HEK293 (cell line): ENCODE measurements at regions not wholly inside any gene's neighbourhood (a gene's known extent, or its start where the extent isn't known, plus 50 kb on each side); places are given as distances from the start of the nearest gene placed in this dataset.

ENCODE experiments used
- CTCF ChIA-PET: fragments of 350-600 bp; formaldehyde crosslinking; extraction: SDS; loops from one replicate; lab custom pipeline; 2021; ENCODE audit warnings: antibody characterized with exemption; lab: Yijun Ruan, JAX
- POLR2A ChIA-PET: fragments of 300-600 bp; formaldehyde crosslinking; extraction: SDS; loops from one replicate; lab custom pipeline; 2020; ENCODE audit warnings: antibody characterized with exemption, inconsistent platforms; lab: Yijun Ruan, JAX
- H3K27ac ChIP-seq: fragments of 200-500 bp; sonication (Bioruptor generic); 2 replicates; pipeline ENCODE4 v1.5.1; 2014; ENCODE audit warnings: low read depth, low read length, control low read depth, inconsistent platforms; ENCODE audit errors: extremely low read depth
- H3K36me3 ChIP-seq, 2 experiments: fragments of 200-500 bp in 1 of 2; sonication (Bioruptor generic) in 1 of 2; 1 replicate in 1 of 2; 2 replicates in 1 of 2; pipeline ENCODE4 v1.5.1; 2014 to 2017; ENCODE audit warnings: inconsistent platforms in 2 of 2, low read length in 2 of 2; ENCODE audit not compliant: control insufficient read depth in 2 of 2, insufficient read depth in 1 of 2
- H3K4me1 ChIP-seq: fragments of 200-500 bp; sonication (Bioruptor generic); 2 replicates; pipeline ENCODE4 v1.5.1; 2014; ENCODE audit warnings: mild to moderate bottlenecking, low read length, inconsistent platforms; ENCODE audit not compliant: control insufficient read depth, insufficient read depth
- H3K4me3 ChIP-seq: 2 replicates; pipeline ENCODE4 v1.5.1; 2011; ENCODE audit warnings: low read depth, mild to moderate bottlenecking, control low read depth, low read length, moderate library complexity
- H3K9me3 ChIP-seq: fragments of 200-500 bp; sonication (Bioruptor generic); 2 replicates; pipeline ENCODE4 v1.5.1; 2014; ENCODE audit warnings: low read depth, low read length, inconsistent platforms; ENCODE audit not compliant: control insufficient read depth, insufficient read depth
- GLIS1 ChIP-seq: fragments of 450-650 bp; formaldehyde crosslinking; IDR thresholded peaks from 2 replicates; pipeline ENCODE4 v1.5.1; 2016; ENCODE audit warnings: missing biosample characterization, missing genetic modification characterization
- KLF1 ChIP-seq: fragments of 450-650 bp; formaldehyde crosslinking; IDR thresholded peaks from 2 replicates; pipeline ENCODE4 v1.5.1; 2016; ENCODE audit warnings: missing biosample characterization, missing genetic modification characterization
- MZF1 ChIP-seq: fragments of 450-650 bp; formaldehyde crosslinking; IDR thresholded peaks from 2 replicates; pipeline ENCODE4 v1.5.1; 2017; ENCODE audit warnings: missing biosample characterization, missing genetic modification characterization, borderline replicate concordance
- PRDM1 ChIP-seq: fragments of 450-650 bp; formaldehyde crosslinking; IDR thresholded peaks from 2 replicates; pipeline ENCODE4; 2016; ENCODE audit warnings: missing biosample characterization, missing genetic modification characterization
- SP7 ChIP-seq: fragments of 450-650 bp; formaldehyde crosslinking; IDR thresholded peaks from 2 replicates; pipeline ENCODE4 v1.5.1; 2016; ENCODE audit warnings: missing biosample characterization, missing genetic modification characterization
- ZBTB7A ChIP-seq: fragments of 450-650 bp; formaldehyde crosslinking; IDR thresholded peaks from 2 replicates; pipeline ENCODE4 v1.5.1; 2016; ENCODE audit warnings: low read depth, missing biosample characterization, missing genetic modification characterization
- ZFHX2 ChIP-seq: fragments of 450-650 bp; formaldehyde crosslinking; conservative IDR thresholded peaks from 2 replicates; pipeline ENCODE4 v1.5.1; 2016; ENCODE audit warnings: missing biosample characterization, missing genetic modification characterization
- ZFP69B ChIP-seq: fragments of 450-650 bp; formaldehyde crosslinking; IDR thresholded peaks from 2 replicates; pipeline ENCODE4 v1.5.1; 2016; ENCODE audit warnings: missing biosample characterization, missing genetic modification characterization
- ZNF121 ChIP-seq: fragments of 450-650 bp; formaldehyde crosslinking; IDR thresholded peaks from 2 replicates; pipeline ENCODE4 v1.5.1; 2016; ENCODE audit warnings: missing biosample characterization, missing genetic modification characterization
- ZNF155 ChIP-seq: fragments of 450-650 bp; formaldehyde crosslinking; IDR thresholded peaks from 2 replicates; pipeline ENCODE4 v1.5.1; 2016; ENCODE audit warnings: missing biosample characterization, missing genetic modification characterization
- ZNF391 ChIP-seq: fragments of 450-650 bp; formaldehyde crosslinking; IDR thresholded peaks from 2 replicates; pipeline ENCODE4 v1.5.1; 2016; ENCODE audit warnings: low read depth, missing biosample characterization, missing genetic modification characterization, borderline replicate concordance
- ZNF404 ChIP-seq: fragments of 450-650 bp; formaldehyde crosslinking; IDR thresholded peaks from 2 replicates; pipeline ENCODE4 v1.5.1; 2017; ENCODE audit warnings: missing biosample characterization, missing genetic modification characterization
- ZNF514 ChIP-seq: fragments of 450-650 bp; formaldehyde crosslinking; IDR thresholded peaks from 2 replicates; pipeline ENCODE4 v1.5.1; 2016; ENCODE audit warnings: missing biosample characterization, missing genetic modification characterization
- ZNF548 ChIP-seq: fragments of 450-650 bp; formaldehyde crosslinking; IDR thresholded peaks from 2 replicates; pipeline ENCODE4 v1.5.1; 2016; ENCODE audit warnings: missing biosample characterization, missing genetic modification characterization
- ZNF549 ChIP-seq: fragments of 450-650 bp; IDR thresholded peaks from 2 replicates; pipeline ENCODE4 v1.5.1; 2018; ENCODE audit warnings: missing biosample characterization, missing genetic modification characterization, mild to moderate bottlenecking, inconsistent platforms, moderate library complexity
- ZNF561 ChIP-seq: fragments of 450-650 bp; IDR thresholded peaks from 2 replicates; pipeline ENCODE4 v1.5.1; 2018; ENCODE audit warnings: missing biosample characterization, missing genetic modification characterization, borderline replicate concordance
- ZNF596 ChIP-seq: fragments of 450-650 bp; IDR thresholded peaks from 2 replicates; pipeline ENCODE4 v1.5.0; 2018; ENCODE audit warnings: missing biosample characterization, mild to moderate bottlenecking, missing genetic modification characterization, moderate library complexity
- ZNF621 ChIP-seq: fragments of 450-650 bp; formaldehyde crosslinking; IDR thresholded peaks from 2 replicates; pipeline ENCODE4 v1.5.1; 2017; ENCODE audit warnings: missing biosample characterization, missing genetic modification characterization
- ZNF624 ChIP-seq: fragments of 450-650 bp; formaldehyde crosslinking; IDR thresholded peaks from 2 replicates; pipeline ENCODE4 v1.5.1; 2017; ENCODE audit warnings: missing biosample characterization, missing genetic modification characterization
- ZNF660 ChIP-seq: fragments of 450-650 bp; IDR thresholded peaks from 2 replicates; pipeline ENCODE4 v1.5.1; 2018; ENCODE audit warnings: missing biosample characterization, mild to moderate bottlenecking, missing genetic modification characterization
- ZNF701 ChIP-seq: fragments of 450-650 bp; formaldehyde crosslinking; IDR thresholded peaks from 2 replicates; pipeline ENCODE4 v1.5.1; 2016; ENCODE audit warnings: missing biosample characterization, missing genetic modification characterization
- ZNF792 ChIP-seq: fragments of 450-650 bp; formaldehyde crosslinking; IDR thresholded peaks from 2 replicates; pipeline ENCODE4 v1.5.1; 2016; ENCODE audit warnings: missing biosample characterization, missing genetic modification characterization
- TF ChIP-seq, protein P1 (sequence below): fragments of 450-650 bp; formaldehyde crosslinking; IDR thresholded peaks from 2 replicates; pipeline ENCODE4 v1.5.1; 2016; ENCODE audit warnings: missing biosample characterization, missing genetic modification characterization
- TF ChIP-seq, protein P2 (sequence below): fragments of 450-650 bp; formaldehyde crosslinking; IDR thresholded peaks from 2 replicates; pipeline ENCODE4 v1.5.1; 2016; ENCODE audit warnings: missing biosample characterization, missing genetic modification characterization
- TF ChIP-seq, protein P3 (sequence below): fragments of 450-650 bp; formaldehyde crosslinking; optimal IDR thresholded peaks from 2 replicates; pipeline ENCODE3; 2016; ENCODE audit warnings: missing biosample characterization, mild to moderate bottlenecking, missing genetic modification characterization
- TF ChIP-seq, protein P4 (sequence below): fragments of 450-650 bp; formaldehyde crosslinking; IDR thresholded peaks from 2 replicates; pipeline ENCODE4 v1.5.1; 2016; ENCODE audit warnings: missing biosample characterization, missing genetic modification characterization
- TF ChIP-seq, protein P5 (sequence below): fragments of 450-650 bp; IDR thresholded peaks from 2 replicates; pipeline ENCODE4 v1.5.1; 2018; ENCODE audit warnings: missing biosample characterization, missing genetic modification characterization

DNA sequence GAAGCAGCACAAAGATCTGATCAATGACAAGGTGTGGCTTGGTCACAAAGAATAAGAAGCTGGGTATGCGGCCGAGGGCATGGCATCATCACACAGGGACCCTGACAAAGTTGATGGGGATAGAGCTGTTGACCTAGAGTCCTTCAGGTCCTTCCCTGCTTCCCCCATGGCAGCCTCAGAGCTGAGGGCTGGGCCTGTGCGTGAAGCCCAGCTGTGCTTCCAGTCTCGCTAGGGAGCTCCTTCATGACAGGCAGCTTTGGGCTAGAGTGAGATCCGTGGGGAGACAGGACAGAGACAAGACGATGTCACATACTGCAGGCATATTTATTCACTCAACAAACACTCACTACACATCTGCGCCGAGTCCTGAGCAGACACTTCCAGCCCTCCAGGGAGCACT lies 56.4 kb upstream of the NEURL1B start:
- no peaks in the 10 kb centered on the region for H3K9me3 ChIP-seq
- CTCF ChIA-PET, result interaction anchor here (0.9 kb wide), 1 partner anchor 105 kb away, joined by 4 read pairs; no protein-coding TSS in a partner anchor
- TF ChIP-seq ZNF596 (tag by site-specific recombination), result no peak
- no peak for TF ChIP-seq ZNF792 (tag by site-specific recombination)
- TF ChIP-seq ZNF404 (tag by site-specific recombination), result no peak
- TF ChIP-seq GLIS1 (tag by site-specific recombination), result no peak
- no peak for TF ChIP-seq ZNF121 (tag by site-specific recombination)
- TF ChIP-seq, protein P1, sequence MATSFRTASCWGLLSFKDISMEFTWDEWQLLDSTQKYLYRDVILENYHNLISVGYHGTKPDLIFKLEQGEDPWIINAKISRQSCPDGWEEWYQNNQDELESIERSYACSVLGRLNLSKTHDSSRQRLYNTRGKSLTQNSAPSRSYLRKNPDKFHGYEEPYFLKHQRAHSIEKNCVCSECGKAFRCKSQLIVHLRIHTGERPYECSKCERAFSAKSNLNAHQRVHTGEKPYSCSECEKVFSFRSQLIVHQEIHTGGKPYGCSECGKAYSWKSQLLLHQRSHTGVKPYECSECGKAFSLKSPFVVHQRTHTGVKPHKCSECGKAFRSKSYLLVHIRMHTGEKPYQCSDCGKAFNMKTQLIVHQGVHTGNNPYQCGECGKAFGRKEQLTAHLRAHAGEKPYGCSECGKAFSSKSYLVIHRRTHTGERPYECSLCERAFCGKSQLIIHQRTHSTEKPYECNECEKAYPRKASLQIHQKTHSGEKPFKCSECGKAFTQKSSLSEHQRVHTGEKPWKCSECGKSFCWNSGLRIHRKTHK (tag by site-specific recombination), result no peak
- no peak for TF ChIP-seq ZNF561 (tag by site-specific recombination)
- TF ChIP-seq, all 188 proteins: peak for 0
- Histone ChIP-seq H3K4me1 (no peaks in the 10 kb centered on the region), H3K36me3 (no peaks in the 10 kb centered on the region), H3K4me3 (no peak overlapping the region), H3K27ac (no peak overlapping the region)
- POLR2A ChIA-PET, result no interaction called here

DNA sequence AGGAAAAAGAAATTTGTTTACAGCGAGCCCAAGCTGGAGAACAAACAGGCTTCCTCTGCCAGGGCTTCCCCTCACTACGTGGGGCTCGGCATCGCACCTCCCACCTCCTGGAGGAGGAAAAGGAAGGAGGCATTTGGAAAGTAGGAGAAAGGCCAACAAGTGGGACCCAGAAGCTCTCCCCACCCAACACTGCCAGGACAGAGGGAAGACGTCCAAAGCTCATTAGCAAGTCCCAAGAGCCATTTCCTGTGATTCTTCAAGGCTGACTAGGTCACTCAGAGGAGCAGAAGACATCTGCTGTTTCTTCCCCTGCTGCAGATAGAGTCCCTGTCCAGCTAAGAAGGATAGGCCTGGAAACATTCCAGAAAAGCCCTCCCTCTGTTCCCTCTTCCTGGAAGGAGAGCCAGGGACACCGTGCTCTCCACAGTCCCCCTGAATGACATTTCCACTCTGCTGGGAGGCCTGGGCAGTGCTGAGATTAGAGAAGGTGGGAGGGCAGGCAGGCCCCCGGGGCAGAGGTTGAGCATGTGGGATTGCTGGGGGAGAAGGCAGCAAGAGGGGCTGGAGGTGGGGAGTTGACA lies 57.0 kb upstream of the NEURL1B start:
- CTCF ChIA-PET, result interaction anchor here (0.9 kb wide), 1 partner anchor 105 kb away, joined by 4 read pairs; no protein-coding TSS in a partner anchor
- no peaks in the 10 kb centered on the region for H3K4me1 ChIP-seq
- H3K27ac ChIP-seq, result no peak overlapping the region
- H3K4me3 ChIP-seq, result no peak overlapping the region
- H3K9me3 ChIP-seq, result no peaks in the 10 kb centered on the region
- TF ChIP-seq ZFP69B (tag by site-specific recombination) (no peak), ZNF621 (tag by site-specific recombination) (no peak), ZNF660 (tag by site-specific recombination) (no peak), ZNF391 (no peak), KLF1 (tag by site-specific recombination) (no peak), ZNF514 (tag by site-specific recombination) (no peak)
- TF ChIP-seq, protein P2, sequence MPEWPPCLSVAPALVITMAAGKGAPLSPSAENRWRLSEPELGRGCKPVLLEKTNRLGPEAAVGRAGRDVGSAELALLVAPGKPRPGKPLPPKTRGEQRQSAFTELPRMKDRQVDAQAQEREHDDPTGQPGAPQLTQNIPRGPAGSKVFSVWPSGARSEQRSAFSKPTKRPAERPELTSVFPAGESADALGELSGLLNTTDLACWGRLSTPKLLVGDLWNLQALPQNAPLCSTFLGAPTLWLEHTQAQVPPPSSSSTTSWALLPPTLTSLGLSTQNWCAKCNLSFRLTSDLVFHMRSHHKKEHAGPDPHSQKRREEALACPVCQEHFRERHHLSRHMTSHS (tag by site-specific recombination), result no peak
- POLR2A ChIA-PET, result no interaction called here
- H3K36me3 ChIP-seq, result no peaks in the 10 kb centered on the region

DNA sequence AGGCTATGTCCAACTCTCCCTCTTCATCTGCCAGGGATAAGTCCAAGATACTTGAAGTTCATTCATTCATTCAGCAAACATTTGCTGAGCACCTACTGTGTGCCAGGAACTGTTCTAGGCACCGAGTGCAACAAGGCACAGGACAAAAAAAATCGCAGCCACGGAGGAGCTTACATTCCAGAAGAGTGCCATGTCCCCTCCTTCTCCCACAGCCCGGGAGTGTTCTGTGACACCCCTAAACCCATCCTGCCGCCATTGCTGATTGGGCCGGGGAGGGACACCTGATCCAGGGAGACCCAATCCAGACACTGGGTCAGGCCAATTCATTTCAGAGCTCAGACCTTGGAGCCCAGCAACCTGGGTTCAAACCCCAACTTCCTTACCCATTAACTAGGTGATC lies 58.1 kb upstream of the NEURL1B start:
- H3K27ac ChIP-seq, result no peak overlapping the region
- ChIA-PET CTCF (interaction anchor here (1.2 kb wide), 1 partner anchor 22 kb away, joined by 3 read pairs; no protein-coding TSS in a partner anchor), POLR2A (no interaction called here)
- no peak for TF ChIP-seq MZF1 (tag by site-specific recombination)
- no peak for TF ChIP-seq ZNF701 (tag by site-specific recombination)
- TF ChIP-seq ZBTB7A (tag by site-specific recombination), result no peak
- no peak for TF ChIP-seq PRDM1 (tag by site-specific recombination)
- TF ChIP-seq, protein P3, sequence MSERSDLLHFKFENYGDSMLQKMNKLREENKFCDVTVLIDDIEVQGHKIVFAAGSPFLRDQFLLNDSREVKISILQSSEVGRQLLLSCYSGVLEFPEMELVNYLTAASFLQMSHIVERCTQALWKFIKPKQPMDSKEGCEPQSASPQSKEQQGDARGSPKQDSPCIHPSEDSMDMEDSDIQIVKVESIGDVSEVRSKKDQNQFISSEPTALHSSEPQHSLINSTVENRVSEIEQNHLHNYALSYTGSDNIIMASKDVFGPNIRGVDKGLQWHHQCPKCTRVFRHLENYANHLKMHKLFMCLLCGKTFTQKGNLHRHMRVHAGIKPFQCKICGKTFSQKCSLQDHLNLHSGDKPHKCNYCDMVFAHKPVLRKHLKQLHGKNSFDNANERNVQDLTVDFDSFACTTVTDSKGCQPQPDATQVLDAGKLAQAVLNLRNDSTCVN (tag by site-specific recombination), result no peak
- TF ChIP-seq ZFHX2 (tag by site-specific recombination), result no peak
- no peak for TF ChIP-seq ZNF155 (tag by site-specific recombination)
- TF ChIP-seq, protein P4, sequence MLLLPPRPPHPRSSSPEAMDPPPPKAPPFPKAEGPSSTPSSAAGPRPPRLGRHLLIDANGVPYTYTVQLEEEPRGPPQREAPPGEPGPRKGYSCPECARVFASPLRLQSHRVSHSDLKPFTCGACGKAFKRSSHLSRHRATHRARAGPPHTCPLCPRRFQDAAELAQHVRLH (tag by site-specific recombination), result no peak
- no peak for TF ChIP-seq ZNF548
- TF ChIP-seq ZNF549 (tag by site-specific recombination), result no peak
- no peak for TF ChIP-seq SP7 (tag by site-specific recombination)
- no peak for TF ChIP-seq ZNF624
- TF ChIP-seq, protein P5, sequence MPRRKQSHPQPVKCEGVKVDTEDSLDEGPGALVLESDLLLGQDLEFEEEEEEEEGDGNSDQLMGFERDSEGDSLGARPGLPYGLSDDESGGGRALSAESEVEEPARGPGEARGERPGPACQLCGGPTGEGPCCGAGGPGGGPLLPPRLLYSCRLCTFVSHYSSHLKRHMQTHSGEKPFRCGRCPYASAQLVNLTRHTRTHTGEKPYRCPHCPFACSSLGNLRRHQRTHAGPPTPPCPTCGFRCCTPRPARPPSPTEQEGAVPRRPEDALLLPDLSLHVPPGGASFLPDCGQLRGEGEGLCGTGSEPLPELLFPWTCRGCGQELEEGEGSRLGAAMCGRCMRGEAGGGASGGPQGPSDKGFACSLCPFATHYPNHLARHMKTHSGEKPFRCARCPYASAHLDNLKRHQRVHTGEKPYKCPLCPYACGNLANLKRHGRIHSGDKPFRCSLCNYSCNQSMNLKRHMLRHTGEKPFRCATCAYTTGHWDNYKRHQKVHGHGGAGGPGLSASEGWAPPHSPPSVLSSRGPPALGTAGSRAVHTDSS (tag by site-specific recombination), result no peak
- H3K4me1 ChIP-seq, result no peaks in the 10 kb centered on the region
- H3K4me3 ChIP-seq, result no peak overlapping the region
- H3K36me3 ChIP-seq, result no peaks in the 10 kb centered on the region
- no peaks in the 10 kb centered on the region for H3K9me3 ChIP-seq
